ENCODE measurements at regions not wholly inside any gene's neighbourhood (a gene's known extent, or its start where the extent isn't known, plus 50 kb on each side); places are given as distances from the start of the nearest gene placed in this dataset.

- ATAC-seq: no peak
Observed at GRCh38 chr12:103114296-103115055, 157.0 kb downstream of the ASCL1 start.

DNA sequence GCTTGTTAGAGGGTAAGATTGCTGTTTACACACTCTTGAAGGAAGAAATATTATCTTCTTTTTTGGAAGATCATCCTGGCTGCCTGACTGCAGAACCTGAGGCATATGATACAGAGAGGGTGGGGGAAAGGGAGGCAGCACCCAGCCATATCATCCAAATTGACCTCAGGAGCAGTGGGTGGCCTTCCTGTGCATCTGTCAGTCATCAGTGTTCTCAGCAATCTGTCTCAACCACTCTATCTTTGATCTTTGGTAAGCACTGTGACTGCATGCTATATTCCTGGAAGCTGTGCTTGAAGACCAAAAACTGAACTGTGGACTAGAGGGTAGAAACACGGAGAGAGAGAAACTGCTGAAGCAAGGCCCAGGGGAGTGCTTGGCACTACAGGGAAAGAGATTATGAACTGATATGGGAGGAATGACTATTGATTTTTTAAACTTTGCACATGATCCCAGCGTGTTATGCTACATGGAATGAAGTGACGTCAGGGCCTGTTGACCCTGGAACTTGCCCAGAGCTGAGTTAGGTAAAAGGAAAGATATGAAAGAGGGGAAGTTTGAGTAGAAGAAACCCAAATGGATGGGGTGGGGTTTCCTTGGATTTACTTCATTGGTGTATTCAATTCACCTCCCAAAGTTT, 171.5 kb downstream of the ASCL1 start:
- peaks cover 6% of the 10 kb centered on the region for H3K9me3 ChIP-seq

More at GRCh38 chr12:103114296-103115055, 157.0 kb downstream of the ASCL1 start:
- Histone ChIP-seq H3K4me3 (no peak overlapping the region), H3K36me3 (no peaks in the 10 kb centered on the region), H3K4me1 (no peaks in the 10 kb centered on the region), H3K27ac (no peak overlapping the region), H3K9me3 (no peaks in the 10 kb centered on the region), H3K27me3 (ENCODE audit: low read depth) (no peaks in the 10 kb centered on the region)
- intact Hi-C loops (cut with DNase I): no loop called here
- DNase-seq: no peak
- TF ChIP-seq CTCF (IDR thresholded peaks at IDR 0.05): no peak

GRCh38 chr12:103130564-103130963, 173.1 kb downstream of the ASCL1 start:
- no peaks in the 10 kb centered on the region for H3K36me3 ChIP-seq
- H3K4me1 ChIP-seq: no peaks in the 10 kb centered on the region
- intact Hi-C loops (cut with DNase I): no loop called here
- no peak overlapping the region for H3K27ac ChIP-seq
- no peak for DNase-seq
- peaks cover 16% of the 10 kb centered on the region for H3K9me3 ChIP-seq
- ATAC-seq: no peak
- no peak for TF ChIP-seq CTCF (IDR thresholded peaks at IDR 0.05)
- H3K4me3 ChIP-seq: no peak overlapping the region
- H3K27me3 ChIP-seq (ENCODE audit: low read depth): no peaks in the 10 kb centered on the region

More for the DNA sequence above, 171.5 kb downstream of the ASCL1 start:
- TF ChIP-seq CTCF (IDR thresholded peaks at IDR 0.05): no peak
- ATAC-seq (no peak), DNase-seq (no peak)
- Histone ChIP-seq H3K36me3 (no peaks in the 10 kb centered on the region), H3K4me1 (no peaks in the 10 kb centered on the region), H3K27ac (no peak overlapping the region), H3K27me3 (ENCODE audit: low read depth) (no peaks in the 10 kb centered on the region), H3K4me3 (no peak overlapping the region)
- intact Hi-C loops (cut with DNase I): no loop called here

- intact Hi-C loops (cut with DNase I): no loop called here
- ATAC-seq: no peak
- Histone ChIP-seq H3K4me3 (no peak overlapping the region), H3K4me1 (no peaks in the 10 kb centered on the region), H3K36me3 (no peaks in the 10 kb centered on the region), H3K27me3 (ENCODE audit: low read depth) (no peaks in the 10 kb centered on the region), H3K27ac (no peak overlapping the region), H3K9me3 (peaks cover 14% of the 10 kb centered on the region)
- DNase-seq: no peak
- no peak for TF ChIP-seq CTCF (IDR thresholded peaks at IDR 0.05)
Observed at GRCh38 chr12:103138538-103138937, 181.1 kb downstream of the ASCL1 start.

DNA sequence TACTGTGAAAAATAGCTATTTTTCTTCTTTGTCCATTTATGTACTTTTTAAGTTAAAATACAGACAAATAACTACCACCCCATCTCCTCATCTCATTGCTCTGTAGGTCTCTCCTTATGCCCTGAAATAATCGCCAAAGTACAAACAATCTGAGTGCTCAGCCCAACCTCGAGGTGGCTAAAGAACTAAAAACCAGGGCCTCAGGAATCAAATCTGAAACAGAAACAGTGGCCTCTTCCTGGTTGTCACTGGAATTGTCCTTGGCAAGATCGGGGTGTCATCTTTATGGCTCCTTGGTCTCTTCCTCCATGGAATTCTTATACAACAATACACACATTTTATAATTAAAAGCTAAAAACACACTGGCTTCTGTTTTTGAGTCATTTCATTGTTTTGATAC, 182.4 kb downstream of the ASCL1 start:
- Histone ChIP-seq H3K36me3 (no peaks in the 10 kb centered on the region), H3K9me3 (peaks cover 3% of the 10 kb centered on the region), H3K4me1 (no peaks in the 10 kb centered on the region), H3K27ac (no peak overlapping the region), H3K4me3 (no peak overlapping the region), H3K27me3 (ENCODE audit: low read depth) (no peaks in the 10 kb centered on the region)
- intact Hi-C loops (cut with DNase I): no loop called here
- DNase-seq (no peak), ATAC-seq (no peak)
- TF ChIP-seq CTCF (IDR thresholded peaks at IDR 0.05): no peak

Measured in lower lobe of right lung (tissue), 2 donors.